ENCODE measurements at regions not wholly inside any gene's neighbourhood (a gene's known extent, or its start where the extent isn't known, plus 50 kb on each side); places are given as distances from the start of the nearest gene placed in this dataset.

- no peak for TF ChIP-seq REST (IDR thresholded peaks at IDR 0.05)
- no peak for TF ChIP-seq CTCF (IDR thresholded peaks at IDR 0.05; ENCODE audit: low read depth, low read length, missing input control)
- no peak for TF ChIP-seq MAX (IDR thresholded peaks at IDR 0.05)
- TF ChIP-seq ZBTB33 (IDR thresholded peaks at IDR 0.05), result no peak
- TF ChIP-seq RAD21 (IDR thresholded peaks at IDR 0.05), result no peak
- no peak for TF ChIP-seq YY1 (IDR thresholded peaks at IDR 0.05)
- no peak for TF ChIP-seq SP1 (IDR thresholded peaks at IDR 0.05)
- TF ChIP-seq RXRA (IDR thresholded peaks at IDR 0.05), result no peak
- TF ChIP-seq EGR1 (IDR thresholded peaks at IDR 0.05; ENCODE audit: low read depth in 2 of 2), result no peak
- no peak for TF ChIP-seq FOXA1 (IDR thresholded peaks at IDR 0.05)
- TF ChIP-seq TAF1 (conservative IDR thresholded peaks at IDR 0.05), result no peak
- no peak for TF ChIP-seq JUND (IDR thresholded peaks at IDR 0.05)
Measured at GRCh38 chr6:84459401-84459800, 232.0 kb upstream of the CEP162 start.

Data from liver (tissue), 3 donors.